Ovary (tissue), 3 donors: ENCODE measurements at regions not wholly inside any gene's neighbourhood (a gene's known extent, or its start where the extent isn't known, plus 50 kb on each side); places are given as distances from the start of the nearest gene placed in this dataset.

Source experiments
- CTCF ChIP-seq, 3 donors: fragments of 450-650 bp in 2 of 3; fragments of 200-600 bp in 1 of 3; IDR thresholded peaks; one replicate each; pipeline versions ENCODE4 v1.5.1 to v1.8.0; 2016 to 2022; ENCODE audit warnings: antibody characterized with exemption in 3 of 3, mild to moderate bottlenecking in 1 of 3
- EP300 ChIP-seq: sonication (generic); formaldehyde crosslinking; IDR thresholded peaks from one replicate; pipeline ENCODE4 v1.6.1; 2017; ENCODE audit warnings: antibody characterized with exemption
- donor health status: DM: no; HTN: no; CAD: no.

- TF ChIP-seq CTCF (IDR thresholded peaks at IDR 0.05): no peak
- TF ChIP-seq EP300: no peak
Measured at GRCh38 chr16:50479771-50480170, 68.4 kb upstream of the NKD1 start.
